Activated CD4-positive, alpha-beta T cell treated with anti-CD3 and anti-CD28 coated beads, Interleukin-2, amount 10 ng/mL, durations not matched to agents 24 days and 14 days (primary cell): ENCODE measurements at regions not wholly inside any gene's neighbourhood (a gene's known extent, or its start where the extent isn't known, plus 50 kb on each side); places are given as distances from the start of the nearest gene placed in this dataset.
A peak's percentile ranks its signal among the peaks of the same experiment; 100 is the strongest.

ENCODE experiments used
- DNase-seq: peaks from one replicate; pipeline ENCODE4 v3.0.0; 2022
- H3K27ac Mint-ChIP-seq: one replicate; pipeline ENCODE4 v1.8.0; 2022; ENCODE audit warnings: mild to moderate bottlenecking, mixed read lengths
- H3K27me3 Mint-ChIP-seq: one replicate; pipeline ENCODE4 v1.8.0; 2022; ENCODE audit warnings: mixed read lengths
- H3K36me3 Mint-ChIP-seq: one replicate; pipeline ENCODE4 v1.8.0; 2022; ENCODE audit warnings: low read depth, mild to moderate bottlenecking, mixed read lengths
- H3K4me1 Mint-ChIP-seq: one replicate; pipeline ENCODE4 v1.8.0; 2021; ENCODE audit warnings: mixed read lengths
- H3K4me3 Mint-ChIP-seq: one replicate; pipeline ENCODE4 v1.8.0; 2022; ENCODE audit warnings: mild to moderate bottlenecking, moderate library complexity, mixed read lengths
- H3K9me3 Mint-ChIP-seq: one replicate; pipeline ENCODE4 v1.8.0; 2021; ENCODE audit warnings: mixed read lengths
- intact Hi-C: fragments of 100-400 bp; cut with micrococcal nuclease; formaldehyde crosslinking; loops from one replicate; pipeline ENCODE4 v1.15.1; 2023

- no peaks in the 10 kb centered on the region for H3K4me1 Mint-ChIP-seq
- H3K36me3 Mint-ChIP-seq: no peaks in the 10 kb centered on the region
- no peak overlapping the region for H3K27ac Mint-ChIP-seq
- H3K27me3 Mint-ChIP-seq: no peaks in the 10 kb centered on the region
- no peaks in the 10 kb centered on the region for H3K9me3 Mint-ChIP-seq
- DNase-seq: no peak
- intact Hi-C loops: no loop called here
- H3K4me3 Mint-ChIP-seq: no peak overlapping the region
These were observed 1498.4 kb downstream of the EFNB2 start for GRCh38 chr13:105037110-105037509.

DNA sequence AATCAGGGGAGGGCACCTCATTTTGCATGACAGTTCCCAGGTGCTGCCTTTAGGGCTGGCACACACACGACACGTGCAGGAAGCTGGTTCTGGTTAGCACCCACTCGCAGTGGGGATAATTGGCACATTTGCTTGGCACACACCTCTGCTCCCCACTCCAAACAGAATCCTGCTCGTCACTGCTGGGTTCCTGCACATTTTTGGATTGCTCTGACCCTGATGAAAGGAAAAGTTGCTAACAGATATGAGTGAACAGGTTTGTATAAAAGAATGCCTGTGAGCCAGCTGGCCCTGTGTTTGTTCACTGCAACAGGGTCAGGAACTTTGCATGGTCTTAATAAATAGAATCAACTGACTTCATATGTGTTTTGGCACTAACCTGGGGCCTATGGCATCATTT, 1500.4 kb downstream of the EFNB2 start:
- no peak overlapping the region for H3K27ac Mint-ChIP-seq
- H3K36me3 Mint-ChIP-seq: no peaks in the 10 kb centered on the region
- DNase-seq: no peak
- H3K9me3 Mint-ChIP-seq: no peaks in the 10 kb centered on the region
- H3K27me3 Mint-ChIP-seq: no peaks in the 10 kb centered on the region
- H3K4me1 Mint-ChIP-seq: no peaks in the 10 kb centered on the region
- intact Hi-C loops: no loop called here
- H3K4me3 Mint-ChIP-seq: no peak overlapping the region

GRCh38 chr13:105033999-105034398, 1501.5 kb downstream of the EFNB2 start:
- Mint-ChIP-seq H3K27ac (no peak overlapping the region), H3K4me1 (no peaks in the 10 kb centered on the region), H3K9me3 (no peaks in the 10 kb centered on the region), H3K36me3 (no peaks in the 10 kb centered on the region), H3K4me3 (no peak overlapping the region), H3K27me3 (no peaks in the 10 kb centered on the region)
- no peak for DNase-seq
- intact Hi-C loops: no loop called here

GRCh38 chr13:105031306-105031705, 1504.2 kb downstream of the EFNB2 start:
- Mint-ChIP-seq H3K4me1 (no peaks in the 10 kb centered on the region), H3K27ac (no peak overlapping the region), H3K36me3 (no peaks in the 10 kb centered on the region), H3K27me3 (no peaks in the 10 kb centered on the region), H3K9me3 (no peaks in the 10 kb centered on the region), H3K4me3 (no peak overlapping the region)
- intact Hi-C loops: no loop called here
- DNase-seq: no peak

DNA sequence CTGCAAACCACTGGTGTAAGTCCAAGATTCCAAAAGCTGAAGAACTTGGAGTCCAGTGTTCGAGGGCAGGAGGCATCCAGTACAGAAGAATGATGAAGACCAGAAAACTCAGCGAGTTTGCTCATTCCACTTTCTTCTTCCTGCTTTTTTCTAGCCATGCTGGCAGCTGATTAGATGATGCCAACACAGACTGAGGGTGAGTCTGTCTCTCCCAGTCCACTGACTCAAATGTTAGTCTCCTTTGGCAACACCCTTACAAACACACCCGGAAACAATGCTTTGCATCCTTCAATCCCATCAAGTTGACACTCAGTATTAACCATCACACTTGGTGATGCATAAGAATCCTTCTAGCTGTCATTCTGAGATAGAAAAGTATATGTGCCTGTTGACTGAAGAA, 1504.6 kb downstream of the EFNB2 start:
- Mint-ChIP-seq H3K27me3 (no peaks in the 10 kb centered on the region), H3K4me1 (no peaks in the 10 kb centered on the region), H3K27ac (no peak overlapping the region), H3K9me3 (no peaks in the 10 kb centered on the region), H3K4me3 (no peak overlapping the region), H3K36me3 (no peaks in the 10 kb centered on the region)
- no peak for DNase-seq
- intact Hi-C loops: no loop called here

DNA sequence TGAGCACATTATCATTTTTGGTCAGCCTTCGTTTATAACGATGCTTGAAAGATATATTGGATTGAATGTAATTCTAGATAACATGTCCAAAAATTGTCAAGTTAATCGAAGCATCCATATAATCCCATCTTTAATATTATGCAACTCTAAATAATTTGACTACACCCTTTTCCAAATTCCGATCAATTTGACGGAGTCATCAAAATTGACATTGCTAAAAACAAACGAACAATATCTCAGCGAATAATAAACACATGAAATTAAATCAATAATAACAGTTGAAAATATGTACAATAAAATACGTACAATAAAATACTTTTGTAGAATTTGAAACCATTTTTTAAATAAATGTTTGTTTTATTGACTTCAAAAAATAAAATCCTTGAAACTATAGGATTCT, 1516.4 kb downstream of the EFNB2 start:
- Mint-ChIP-seq H3K36me3 (no peaks in the 10 kb centered on the region), H3K9me3 (no peaks in the 10 kb centered on the region), H3K4me3 (no peak overlapping the region), H3K4me1 (no peaks in the 10 kb centered on the region), H3K27ac (no peak overlapping the region), H3K27me3 (no peaks in the 10 kb centered on the region)
- intact Hi-C loops: no loop called here
- no peak for DNase-seq

DNA sequence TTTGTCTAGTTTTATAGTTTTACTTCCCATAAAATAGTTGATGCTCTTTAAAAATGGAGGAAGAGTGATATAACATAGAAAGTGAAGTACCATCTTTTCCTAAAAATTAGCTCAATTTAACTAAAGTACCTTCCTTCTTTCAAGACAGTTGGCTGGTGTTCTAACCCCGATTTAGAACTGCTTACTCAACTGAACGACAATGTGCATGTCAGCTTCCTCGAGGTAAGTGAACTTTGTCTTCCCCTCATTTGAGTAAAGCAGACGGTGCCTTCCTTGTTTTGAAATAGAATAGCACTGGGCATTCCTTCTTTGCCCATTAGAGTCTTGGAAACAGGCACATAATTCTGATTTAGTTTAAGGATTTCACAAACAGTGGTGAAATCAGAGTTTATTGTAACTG, 1519.2 kb downstream of the EFNB2 start:
- H3K36me3 Mint-ChIP-seq: no peaks in the 10 kb centered on the region
- H3K27me3 Mint-ChIP-seq: no peaks in the 10 kb centered on the region
- no peaks in the 10 kb centered on the region for H3K4me1 Mint-ChIP-seq
- H3K4me3 Mint-ChIP-seq: no peak overlapping the region
- no peak for DNase-seq
- intact Hi-C loops: no loop called here
- no peak overlapping the region for H3K27ac Mint-ChIP-seq
- H3K9me3 Mint-ChIP-seq: no peaks in the 10 kb centered on the region

- no peaks in the 10 kb centered on the region for H3K9me3 Mint-ChIP-seq
- H3K27ac Mint-ChIP-seq: no peak overlapping the region
- no peak overlapping the region for H3K4me3 Mint-ChIP-seq
These were observed 1526.9 kb downstream of the EFNB2 start for GRCh38 chr13:105008604-105009003.

GRCh38 chr13:105007166-105007808, 1528.2 kb downstream of the EFNB2 start:
- Mint-ChIP-seq H3K36me3 (no peaks in the 10 kb centered on the region), H3K4me3 (no peak overlapping the region), H3K27me3 (no peaks in the 10 kb centered on the region), H3K27ac (no peak overlapping the region), H3K4me1 (no peaks in the 10 kb centered on the region), H3K9me3 (no peaks in the 10 kb centered on the region)
- intact Hi-C loops: no loop called here
- DNase-seq: no peak

More at GRCh38 chr13:105008604-105009003, 1526.9 kb downstream of the EFNB2 start:
- no peaks in the 10 kb centered on the region for H3K4me1 Mint-ChIP-seq
- intact Hi-C loops: no loop called here
- no peaks in the 10 kb centered on the region for H3K36me3 Mint-ChIP-seq
- no peak for DNase-seq
- H3K27me3 Mint-ChIP-seq: no peaks in the 10 kb centered on the region

GRCh38 chr13:104996022-104996421, 1539.4 kb downstream of the EFNB2 start:
- Mint-ChIP-seq H3K4me3 (no peak overlapping the region), H3K27me3 (no peaks in the 10 kb centered on the region), H3K27ac (no peak overlapping the region), H3K36me3 (no peaks in the 10 kb centered on the region), H3K4me1 (no peaks in the 10 kb centered on the region), H3K9me3 (no peaks in the 10 kb centered on the region)
- DNase-seq: no peak
- intact Hi-C loops: no loop called here

DNA sequence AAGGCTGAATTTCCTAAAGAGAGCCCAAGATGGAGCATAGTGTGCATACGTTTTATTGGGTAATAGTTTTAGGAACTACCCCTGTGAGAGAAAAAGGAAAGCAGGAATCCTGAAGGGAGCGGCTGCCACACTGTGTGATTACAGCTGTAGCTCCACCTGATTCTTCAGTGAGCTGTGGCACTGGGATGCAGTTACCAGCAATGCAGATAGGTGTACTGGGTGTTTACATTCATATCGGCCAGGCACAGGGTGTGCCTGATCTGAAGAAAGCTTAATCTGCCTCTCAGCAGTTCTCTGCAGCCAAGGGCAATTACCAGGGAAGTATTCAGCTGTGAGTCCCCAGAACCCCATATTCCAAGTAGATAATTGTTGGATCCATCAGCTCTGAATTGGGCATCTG, 1541.8 kb downstream of the EFNB2 start:
- no peaks in the 10 kb centered on the region for H3K36me3 Mint-ChIP-seq
- no peak overlapping the region for H3K4me3 Mint-ChIP-seq
- no peaks in the 10 kb centered on the region for H3K27me3 Mint-ChIP-seq
- DNase-seq: no peak
- no peak overlapping the region for H3K27ac Mint-ChIP-seq
- H3K9me3 Mint-ChIP-seq: no peaks in the 10 kb centered on the region
- no peaks in the 10 kb centered on the region for H3K4me1 Mint-ChIP-seq
- intact Hi-C loops: no loop called here

DNA sequence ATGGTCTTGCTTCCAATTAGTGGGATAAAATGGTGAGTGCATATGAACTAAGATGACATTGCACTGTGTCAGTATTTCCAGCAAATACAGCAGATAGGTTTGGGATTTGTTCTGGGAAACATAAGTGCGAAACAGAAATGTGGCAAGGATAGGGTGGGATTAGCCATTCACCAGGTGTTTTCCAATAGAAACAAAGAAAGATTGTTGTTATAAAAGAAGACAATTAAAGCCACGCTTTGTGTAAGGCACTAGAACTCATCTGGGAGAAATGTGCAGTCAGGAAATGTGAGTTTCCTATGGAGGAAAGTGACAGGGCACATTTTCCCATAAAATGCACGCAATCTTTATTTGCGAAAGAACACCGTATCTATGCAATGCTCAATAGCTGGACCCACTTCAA, 1547.8 kb downstream of the EFNB2 start:
- Mint-ChIP-seq H3K4me3 (no peak overlapping the region), H3K27ac (no peak overlapping the region), H3K9me3 (no peaks in the 10 kb centered on the region), H3K4me1 (peaks cover 8% of the 10 kb centered on the region), H3K27me3 (no peaks in the 10 kb centered on the region), H3K36me3 (no peaks in the 10 kb centered on the region)
- intact Hi-C loops: no loop called here
- DNase-seq: no peak

- Mint-ChIP-seq H3K27ac (peak overlapping the region; percentile 82), H3K4me3 (peak overlapping the region; percentile 33), H3K36me3 (no peaks in the 10 kb centered on the region), H3K27me3 (no peaks in the 10 kb centered on the region), H3K9me3 (no peaks in the 10 kb centered on the region), H3K4me1 (peaks cover 8% of the 10 kb centered on the region)
- peak; percentile 62 for DNase-seq
- intact Hi-C loops: no loop called here
These were observed 1551.1 kb downstream of the EFNB2 start for GRCh38 chr13:104984296-104984818.

DNA sequence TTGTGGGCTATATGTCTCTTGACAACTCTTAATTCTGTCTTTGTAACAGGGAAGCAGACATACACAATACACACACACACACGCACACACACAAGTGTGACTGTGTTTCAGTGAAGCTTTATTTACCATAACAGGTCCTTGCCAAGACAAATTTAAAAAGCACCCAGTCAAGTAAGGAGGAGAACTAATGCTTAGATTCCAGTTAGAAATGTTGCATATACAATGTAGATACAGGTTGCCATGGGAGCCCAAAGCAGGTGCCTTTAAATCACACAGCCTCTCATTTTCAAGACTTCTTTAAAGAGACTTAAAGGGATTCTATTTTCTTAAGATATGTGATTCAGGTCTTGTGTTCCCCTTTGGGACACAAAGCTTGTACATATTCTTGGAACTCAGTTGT, 1551.9 kb downstream of the EFNB2 start:
- DNase-seq: no peak
- intact Hi-C loops: no loop called here
- no peaks in the 10 kb centered on the region for H3K27me3 Mint-ChIP-seq

GRCh38 chr13:104980586-104980985, 1554.9 kb downstream of the EFNB2 start:
- H3K27ac Mint-ChIP-seq: no peak overlapping the region
- DNase-seq: no peak
- no peak overlapping the region for H3K4me3 Mint-ChIP-seq
- H3K27me3 Mint-ChIP-seq: no peaks in the 10 kb centered on the region
- H3K4me1 Mint-ChIP-seq: peaks cover 8% of the 10 kb centered on the region
- H3K36me3 Mint-ChIP-seq: no peaks in the 10 kb centered on the region
- intact Hi-C loops: no loop called here
- no peaks in the 10 kb centered on the region for H3K9me3 Mint-ChIP-seq

More for the DNA sequence above, 1551.9 kb downstream of the EFNB2 start:
- Mint-ChIP-seq H3K4me3 (no peak overlapping the region), H3K36me3 (no peaks in the 10 kb centered on the region), H3K9me3 (no peaks in the 10 kb centered on the region), H3K27ac (no peak overlapping the region), H3K4me1 (peaks cover 8% of the 10 kb centered on the region)
